Fibroblast of lung (primary cell): ENCODE measurements at regions not wholly inside any gene's neighbourhood (a gene's known extent, or its start where the extent isn't known, plus 50 kb on each side); places are given as distances from the start of the nearest gene placed in this dataset.

Experiments used
- EZH2 ChIP-seq: IDR thresholded peaks from 2 replicates; pipeline ENCODE4 v1.5.1; 2012; ENCODE audit warnings: low read length, control low read depth, mild to moderate bottlenecking; ENCODE audit errors: missing control alignments
- TF ChIP-seq, protein P1 (sequence below), 2 donors: IDR thresholded peaks in 1 of 2; conservative IDR thresholded peaks in 1 of 2; 1 replicate in 1 of 2; 2 replicates in 1 of 2; pipeline ENCODE4 v1.5.1; 2011 to 2012; ENCODE audit warnings: low read length in 2 of 2, control low read depth in 1 of 2, inconsistent platforms in 1 of 2, low read depth in 1 of 2, mild to moderate bottlenecking in 1 of 2

DNA sequence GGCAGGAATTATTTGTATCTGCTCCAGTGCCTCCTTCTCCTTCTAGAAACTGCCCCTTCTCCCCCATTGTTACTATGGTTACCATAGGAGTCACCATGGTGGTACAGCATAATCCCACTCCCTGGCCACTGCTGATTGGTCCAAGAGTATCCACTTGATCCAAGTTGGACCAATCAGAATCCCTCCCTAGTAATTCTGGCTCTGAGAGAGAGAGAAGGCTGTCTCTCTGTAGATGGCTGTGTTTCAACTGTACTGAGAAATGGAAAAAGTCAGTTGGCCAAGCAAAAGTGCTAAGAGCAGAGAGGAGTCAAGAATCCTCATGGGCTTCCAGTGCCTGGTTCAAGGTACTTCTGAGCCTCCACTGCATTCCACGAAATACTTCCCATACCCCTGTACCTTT lies 120.6 kb upstream of the SPATA12 start:
- TF ChIP-seq, protein P1, sequence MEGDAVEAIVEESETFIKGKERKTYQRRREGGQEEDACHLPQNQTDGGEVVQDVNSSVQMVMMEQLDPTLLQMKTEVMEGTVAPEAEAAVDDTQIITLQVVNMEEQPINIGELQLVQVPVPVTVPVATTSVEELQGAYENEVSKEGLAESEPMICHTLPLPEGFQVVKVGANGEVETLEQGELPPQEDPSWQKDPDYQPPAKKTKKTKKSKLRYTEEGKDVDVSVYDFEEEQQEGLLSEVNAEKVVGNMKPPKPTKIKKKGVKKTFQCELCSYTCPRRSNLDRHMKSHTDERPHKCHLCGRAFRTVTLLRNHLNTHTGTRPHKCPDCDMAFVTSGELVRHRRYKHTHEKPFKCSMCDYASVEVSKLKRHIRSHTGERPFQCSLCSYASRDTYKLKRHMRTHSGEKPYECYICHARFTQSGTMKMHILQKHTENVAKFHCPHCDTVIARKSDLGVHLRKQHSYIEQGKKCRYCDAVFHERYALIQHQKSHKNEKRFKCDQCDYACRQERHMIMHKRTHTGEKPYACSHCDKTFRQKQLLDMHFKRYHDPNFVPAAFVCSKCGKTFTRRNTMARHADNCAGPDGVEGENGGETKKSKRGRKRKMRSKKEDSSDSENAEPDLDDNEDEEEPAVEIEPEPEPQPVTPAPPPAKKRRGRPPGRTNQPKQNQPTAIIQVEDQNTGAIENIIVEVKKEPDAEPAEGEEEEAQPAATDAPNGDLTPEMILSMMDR (conservative IDR thresholded peaks at IDR 0.05 in 1 of 2, IDR thresholded peaks at IDR 0.05 in 1 of 2; ENCODE audit: low read depth in 1 of 2, low read length in 2 of 2): no peak
- no peak for TF ChIP-seq EZH2
